NCI-H460 (cell line): ENCODE measurements at regions not wholly inside any gene's neighbourhood (a gene's known extent, or its start where the extent isn't known, plus 50 kb on each side); places are given as distances from the start of the nearest gene placed in this dataset.
A peak's percentile ranks its signal among the peaks of the same experiment; 100 is the strongest.
"Not testable (repeated sequence)": the region's sequence is repeated elsewhere in the genome, so short reads cannot be mapped to it uniquely, and the experiment has no call there.

Source experiments
- DNase-seq: peaks from one replicate; pipeline ENCODE4 v3.0.0-alpha.2; 2016; ENCODE audit warnings: low read depth; ENCODE audit errors: extremely low read depth

DNA sequence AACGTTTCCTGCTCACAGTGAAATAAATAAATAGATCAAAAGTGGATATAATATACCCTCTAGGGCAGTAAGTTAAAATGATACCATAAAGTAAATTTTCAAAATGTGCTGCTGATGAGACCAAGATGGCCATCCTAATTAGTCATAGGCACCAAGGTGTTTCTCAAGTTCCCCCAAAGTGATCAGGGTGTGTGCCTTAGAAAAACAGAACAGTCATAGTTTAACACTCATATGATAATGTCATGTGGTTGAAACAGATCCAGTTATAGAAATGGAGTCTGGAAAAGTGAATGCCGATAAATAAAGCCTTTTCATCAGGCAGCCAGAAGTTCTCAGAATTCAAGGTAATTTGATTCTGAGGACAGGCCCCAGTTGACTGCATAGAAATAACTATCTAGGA, 161.5 kb upstream of the CDKN2B start:
- DNase-seq: peak; percentile 80

- DNase-seq: no peak
Observed at GRCh38 chr9:22170990-22171670, 162.0 kb upstream of the CDKN2B start.

DNA sequence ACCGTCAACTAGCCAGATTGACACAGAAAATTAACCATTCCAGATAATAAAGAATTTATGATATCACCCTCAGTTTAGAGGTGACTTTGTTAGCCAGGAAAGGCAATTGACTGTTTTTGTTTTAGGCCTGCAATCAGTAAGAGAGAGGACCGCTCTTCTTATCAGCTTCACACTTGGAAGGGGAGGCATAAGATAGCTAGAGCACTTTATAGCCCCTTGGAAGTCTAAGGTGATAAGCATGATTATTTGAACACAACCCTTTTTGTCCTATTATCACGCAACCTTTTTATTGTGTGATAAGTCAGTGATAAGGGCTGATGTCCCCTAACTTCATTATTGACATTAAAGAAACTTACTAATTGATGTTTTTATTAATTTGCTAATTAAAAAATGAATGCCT, 162.6 kb upstream of the CDKN2B start:
- DNase-seq: no peak

DNA sequence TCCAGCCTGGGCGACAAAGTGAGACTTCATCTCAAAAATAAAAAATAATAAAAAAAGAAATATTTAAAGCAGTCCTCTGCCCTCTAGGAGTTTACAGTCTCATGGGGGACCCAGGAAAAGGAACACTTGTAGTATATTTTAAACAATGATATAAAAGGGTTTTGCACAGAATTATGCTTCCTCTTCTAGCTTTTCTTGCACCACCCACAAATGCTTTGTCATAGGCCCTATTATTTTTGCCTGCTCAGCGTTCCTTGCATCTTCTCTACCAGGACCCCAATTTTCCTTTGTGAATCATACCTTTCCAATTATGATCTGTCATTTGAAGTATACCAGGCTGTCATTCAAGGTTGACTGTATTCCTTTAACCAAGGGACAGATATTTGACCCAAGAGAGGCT, 164.8 kb upstream of the CDKN2B start:
- no peak for DNase-seq

- DNase-seq: no peak
Observed at GRCh38 chr9:22175972-22176545, 167.0 kb upstream of the CDKN2B start.

GRCh38 chr9:22181021-22181420, 171.9 kb upstream of the CDKN2B start:
- not testable (repeated sequence) for DNase-seq

DNA sequence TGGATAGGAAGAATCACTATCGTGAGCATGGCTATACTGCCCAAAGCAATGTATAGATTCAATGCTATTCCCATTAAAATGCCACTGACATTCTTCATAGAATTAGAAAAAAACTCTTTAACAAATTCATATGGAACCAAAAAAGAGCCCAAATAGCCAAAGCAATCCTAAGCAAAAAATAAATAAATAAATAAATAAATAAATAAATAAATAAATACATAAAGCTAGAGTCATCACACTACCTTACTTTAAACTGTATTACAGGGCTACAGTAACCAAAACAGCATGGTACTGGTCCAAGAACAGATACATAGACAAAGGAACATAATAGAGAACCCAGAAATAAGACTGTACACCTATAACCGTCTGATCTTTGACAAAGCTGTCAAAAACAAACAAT, 180.4 kb upstream of the CDKN2B start:
- DNase-seq: no peak

GRCh38 chr9:22197000-22197399, 187.9 kb upstream of the CDKN2B start:
- not testable (repeated sequence) for DNase-seq

GRCh38 chr9:22198681-22199080, 189.6 kb upstream of the CDKN2B start:
- no peak for DNase-seq

GRCh38 chr9:22201256-22201655, 192.2 kb upstream of the CDKN2B start:
- DNase-seq: no peak

DNA sequence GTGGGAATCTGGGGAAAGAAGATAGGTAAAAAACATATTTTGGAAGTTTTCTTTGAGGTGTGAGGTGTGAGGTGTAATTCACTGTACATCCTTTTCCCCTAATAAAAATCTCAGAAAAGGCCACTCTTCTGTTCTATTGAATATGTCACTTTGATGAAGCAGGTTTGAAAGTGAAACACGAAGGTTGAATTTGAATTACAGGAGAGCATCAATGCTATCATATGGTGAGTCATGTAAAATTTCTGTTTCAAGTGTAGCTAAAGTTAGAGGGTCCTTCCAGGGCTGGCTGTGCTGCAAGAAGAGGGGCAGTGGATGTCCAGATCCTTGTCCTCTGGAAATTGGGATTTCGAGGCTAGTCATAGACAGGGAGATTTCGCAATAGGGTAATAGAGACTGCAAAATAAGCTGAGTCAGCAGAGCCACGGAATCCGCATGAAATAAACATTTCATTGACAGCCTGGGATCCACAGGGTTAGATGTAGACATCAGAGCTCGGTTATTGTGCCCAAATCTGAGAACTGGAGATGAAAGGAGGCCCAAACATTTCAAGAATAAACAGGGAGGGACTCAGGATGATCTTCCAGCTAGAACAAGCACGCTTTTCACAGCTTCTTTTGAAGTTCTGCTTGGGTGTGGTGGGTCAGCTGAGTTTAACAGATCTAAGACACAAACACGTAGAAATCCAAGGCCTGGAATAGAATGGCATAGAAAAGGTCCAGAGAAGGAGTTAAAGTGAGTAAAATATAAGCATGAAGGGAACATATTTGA, 194.4 kb upstream of the CDKN2B start:
- DNase-seq: no peak

DNA sequence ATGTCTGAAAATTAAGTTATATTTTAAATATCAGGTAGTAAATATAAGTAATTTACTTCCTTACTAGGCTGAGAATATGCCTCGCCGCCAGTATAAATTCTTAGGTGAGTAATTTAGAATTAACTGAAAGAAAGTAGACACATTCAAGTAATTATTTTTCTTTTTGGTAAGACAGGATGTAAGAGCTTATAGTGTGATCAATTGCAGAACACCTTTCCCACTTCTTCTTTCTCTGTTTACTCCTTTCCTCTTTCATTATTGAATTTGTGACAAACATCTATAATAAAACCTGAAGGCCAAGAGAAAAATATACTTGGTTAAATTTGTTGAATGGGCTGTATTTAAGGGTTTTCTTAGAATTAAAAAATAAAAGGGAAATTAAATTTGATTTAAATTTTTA, 195.1 kb upstream of the CDKN2B start:
- DNase-seq: no peak

DNA sequence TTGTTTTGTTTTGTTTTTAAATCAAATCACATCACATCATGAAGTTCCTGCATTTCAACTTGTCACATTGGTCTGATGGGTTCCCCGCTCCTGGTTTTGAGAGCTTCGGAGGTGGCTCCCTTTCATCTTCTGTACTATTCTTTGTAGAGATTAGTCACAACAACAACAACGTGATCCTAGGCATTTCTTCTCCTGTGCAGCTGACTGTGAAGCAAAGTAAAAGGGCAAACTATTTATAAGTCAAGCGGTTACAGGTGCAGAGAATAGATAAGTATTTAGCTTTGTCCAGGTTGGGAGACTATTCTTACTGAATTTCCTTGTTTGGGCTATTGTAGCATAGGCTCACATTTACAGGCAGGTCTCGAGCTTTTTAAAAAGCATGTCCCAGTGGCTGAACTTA, 197.7 kb upstream of the CDKN2B start:
- DNase-seq: no peak

DNA sequence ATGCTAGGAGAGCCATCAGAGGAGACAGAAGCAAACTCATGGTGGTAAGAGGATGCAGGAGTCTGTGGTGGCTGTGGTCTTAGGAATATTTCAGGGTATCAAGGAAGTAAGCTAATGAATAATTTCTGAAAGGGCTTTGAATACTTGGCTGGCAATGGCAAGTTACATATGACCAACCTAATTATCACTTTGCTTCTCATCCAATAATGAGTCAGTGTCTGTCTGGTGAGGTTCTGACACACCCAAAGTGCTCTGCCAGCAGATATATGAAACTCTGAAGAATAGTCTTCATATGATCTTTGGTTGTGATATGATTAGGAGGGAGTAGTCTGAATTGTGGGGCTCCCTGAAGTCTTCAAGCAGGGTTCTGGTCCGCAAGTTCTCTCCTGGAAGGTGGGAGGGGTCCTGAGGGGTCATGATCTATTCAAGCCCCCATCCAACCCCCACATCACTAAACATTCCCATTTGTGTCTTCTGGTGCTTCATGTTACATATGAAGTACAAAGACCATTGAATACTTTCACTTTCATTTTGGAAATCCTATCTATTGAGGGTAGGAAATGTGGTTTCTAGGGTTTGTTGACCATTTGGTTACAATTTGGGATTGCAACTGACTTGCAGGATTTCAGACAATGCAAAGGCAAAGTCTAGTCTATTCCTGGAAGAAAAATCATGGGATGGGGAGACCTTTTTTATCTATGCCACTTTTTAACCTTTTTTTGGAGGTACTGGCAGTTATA, 199.9 kb upstream of the CDKN2B start:
- no peak for DNase-seq

DNA sequence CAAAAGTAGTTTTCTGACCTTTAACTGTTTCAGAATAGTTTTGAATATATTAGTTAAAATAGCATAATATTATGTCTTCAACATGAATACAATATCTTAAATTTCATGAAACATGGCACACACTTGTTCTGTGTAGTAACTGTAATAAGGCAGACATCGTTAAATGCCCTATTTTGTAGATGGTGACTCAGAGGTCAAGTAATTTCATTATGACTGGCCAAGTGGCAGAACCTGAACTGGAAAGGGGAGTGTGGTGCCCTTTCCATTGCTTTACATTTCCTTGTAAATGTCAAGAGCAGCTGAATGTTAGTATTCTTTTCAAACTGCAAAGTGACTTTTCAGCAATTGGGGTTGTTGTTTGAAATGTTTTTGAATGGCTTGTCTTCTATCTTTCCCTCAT, 201.2 kb upstream of the CDKN2B start:
- no peak for DNase-seq

DNA sequence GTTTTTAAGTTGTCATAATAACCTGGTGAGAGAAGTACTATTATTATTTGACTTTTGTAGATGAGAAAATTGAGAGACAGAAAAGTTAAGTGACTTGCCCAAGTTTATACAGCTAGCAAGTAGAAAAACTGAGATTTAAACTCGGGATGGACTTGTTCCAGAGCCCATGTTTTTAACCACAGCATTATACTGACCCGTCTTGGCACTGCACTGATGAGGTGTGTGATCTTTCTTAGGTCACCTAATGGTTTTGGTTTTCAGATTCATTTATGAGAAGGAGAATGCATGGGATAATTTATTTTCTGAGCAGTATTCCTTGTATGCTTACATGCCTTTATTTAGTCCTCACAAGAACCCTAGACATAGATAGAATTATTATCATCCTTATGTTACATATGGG, 201.8 kb upstream of the CDKN2B start:
- no peak for DNase-seq

GRCh38 chr9:22211588-22212360, 202.7 kb upstream of the CDKN2B start:
- DNase-seq: peak; percentile 76

DNA sequence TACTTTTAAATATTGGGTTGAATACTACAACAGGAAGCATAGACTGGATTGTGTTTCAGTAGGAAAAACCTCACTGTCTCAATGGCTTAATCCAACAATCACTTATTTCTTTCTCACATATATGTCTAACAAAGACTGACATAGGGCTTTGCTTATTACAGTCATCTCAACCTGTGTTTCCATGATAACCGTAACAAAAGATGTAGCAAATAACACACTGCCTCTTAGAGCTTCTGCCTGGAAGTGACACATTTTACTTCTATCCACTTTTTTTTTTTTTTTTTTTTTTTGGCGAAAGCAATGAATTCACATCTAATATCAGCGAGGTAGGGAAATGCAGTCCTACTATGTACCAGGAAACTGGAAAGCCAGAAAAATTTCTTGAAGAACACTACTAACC, 204.9 kb upstream of the CDKN2B start:
- DNase-seq: no peak

DNA sequence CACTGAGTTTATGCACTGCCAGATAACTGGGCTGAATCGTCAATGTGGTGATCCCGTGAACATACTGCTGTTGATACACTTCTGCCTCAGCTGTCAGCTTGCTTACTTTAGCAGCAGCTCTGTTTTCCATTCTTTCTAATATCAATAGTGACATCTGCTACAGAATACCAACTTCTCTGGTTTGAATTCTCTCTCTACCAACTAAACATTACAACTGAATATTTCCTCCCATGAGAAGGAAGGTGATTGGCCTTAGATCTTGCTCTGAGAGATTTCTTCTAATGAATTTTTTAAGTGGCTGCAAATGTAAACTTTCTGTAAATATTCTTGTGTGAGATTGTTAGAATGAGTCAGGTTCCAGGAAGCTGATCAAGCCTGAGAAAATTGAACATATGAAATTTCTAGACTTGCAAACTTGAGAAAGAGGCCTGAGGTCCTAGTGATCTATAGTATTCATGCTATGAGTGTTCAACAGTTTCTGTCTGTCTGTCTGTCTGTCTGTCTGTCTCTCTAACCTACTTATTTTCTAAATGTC, 205.5 kb upstream of the CDKN2B start:
- no peak for DNase-seq

- DNase-seq: no peak
Observed at GRCh38 chr9:22215521-22215920, 206.4 kb upstream of the CDKN2B start.
